Ovary (tissue), 3 donors: ENCODE measurements at regions not wholly inside any gene's neighbourhood (a gene's known extent, or its start where the extent isn't known, plus 50 kb on each side); places are given as distances from the start of the nearest gene placed in this dataset.

Experiments
- CTCF ChIP-seq, 3 donors: fragments of 450-650 bp in 2 of 3; fragments of 200-600 bp in 1 of 3; IDR thresholded peaks; one replicate each; pipeline versions ENCODE4 v1.5.1 to v1.8.0; 2016 to 2022; ENCODE audit warnings: antibody characterized with exemption in 3 of 3, mild to moderate bottlenecking in 1 of 3
- POLR2A ChIP-seq: fragments of 450-650 bp; IDR thresholded peaks from one replicate; pipeline ENCODE4 v1.6.1; 2017; ENCODE audit warnings: antibody characterized with exemption, mild to moderate bottlenecking, moderate library complexity
- donor health status: DM: no; HTN: no; CAD: no.

GRCh38 chr4:91754716-91755115 lies 549.0 kb upstream of the GRID2 start:
- TF ChIP-seq CTCF (IDR thresholded peaks at IDR 0.05) (no peak), POLR2A (no peak)
